HG03439 (cell line): ENCODE measurements at regions not wholly inside any gene's neighbourhood (a gene's known extent, or its start where the extent isn't known, plus 50 kb on each side); places are given as distances from the start of the nearest gene placed in this dataset.

Source experiments
- ATAC-seq: cut with Tn5 transposase; IDR thresholded peaks from one replicate; pipeline ENCODE4 v1.9.1; 2021; ENCODE audit warnings: mild to moderate bottlenecking, moderate library complexity; ENCODE audit not compliant: unreplicated experiment

GRCh38 chr6:47151232-47151898 is 109.2 kb upstream of the ADGRF1 start:
- ATAC-seq = no peak

- no peak for ATAC-seq
These were observed 107.4 kb upstream of the ADGRF1 start for GRCh38 chr6:47149554-47149953.

GRCh38 chr6:47149066-47149465 is 106.9 kb upstream of the ADGRF1 start:
- no peak for ATAC-seq

GRCh38 chr6:47147836-47148344 is 105.8 kb upstream of the ADGRF1 start:
- no peak for ATAC-seq

GRCh38 chr6:47147175-47147727 is 105.1 kb upstream of the ADGRF1 start:
- ATAC-seq = no peak

GRCh38 chr6:47146431-47147174 is 104.5 kb upstream of the ADGRF1 start:
- no peak for ATAC-seq

GRCh38 chr6:47145212-47145611 is 103.1 kb upstream of the ADGRF1 start:
- no peak for ATAC-seq

- no peak for ATAC-seq
These were observed 102.2 kb upstream of the ADGRF1 start for GRCh38 chr6:47144306-47144705.

GRCh38 chr6:47141963-47142362 is 99.8 kb upstream of the ADGRF1 start:
- ATAC-seq = no peak

GRCh38 chr6:47141171-47141570 is 99.0 kb upstream of the ADGRF1 start:
- ATAC-seq = no peak

GRCh38 chr6:47138046-47138445 is 95.9 kb upstream of the ADGRF1 start:
- no peak for ATAC-seq

- no peak for ATAC-seq
These were observed 94.9 kb upstream of the ADGRF1 start for GRCh38 chr6:47137073-47137472.

GRCh38 chr6:47135772-47136171 is 93.6 kb upstream of the ADGRF1 start:
- no peak for ATAC-seq

- no peak for ATAC-seq
These were observed 92.5 kb upstream of the ADGRF1 start for GRCh38 chr6:47134476-47135189.

- no peak for ATAC-seq
These were observed 91.3 kb upstream of the ADGRF1 start for GRCh38 chr6:47133230-47134000.

- ATAC-seq = no peak
These were observed 90.6 kb upstream of the ADGRF1 start for GRCh38 chr6:47132724-47133123.

- no peak for ATAC-seq
These were observed 89.6 kb upstream of the ADGRF1 start for GRCh38 chr6:47131773-47132172.

GRCh38 chr6:47130086-47130485 is 88.0 kb upstream of the ADGRF1 start:
- no peak for ATAC-seq

GRCh38 chr6:47129129-47129528 is 87.0 kb upstream of the ADGRF1 start:
- no peak for ATAC-seq

- ATAC-seq = no peak
These were observed 84.7 kb upstream of the ADGRF1 start for GRCh38 chr6:47126647-47127391.
